NB4 (cell line): ENCODE measurements at regions not wholly inside any gene's neighbourhood (a gene's known extent, or its start where the extent isn't known, plus 50 kb on each side); places are given as distances from the start of the nearest gene placed in this dataset.

Experiments used
- CTCF ChIP-seq: IDR thresholded peaks from one replicate; pipeline ENCODE4 v1.5.1; 2012; ENCODE audit warnings: low read depth, low read length
- MAX ChIP-seq: IDR thresholded peaks from 2 replicates; pipeline ENCODE4 v1.6.1; 2011; ENCODE audit warnings: low read depth, low read length
- POLR2A ChIP-seq: IDR thresholded peaks from 2 replicates; pipeline ENCODE4 v1.6.1; 2011; ENCODE audit warnings: mild to moderate bottlenecking; ENCODE audit not compliant: insufficient read length; ENCODE audit errors: extremely low read depth

GRCh38 chr20:62584671-62585460 is 57.4 kb upstream of the SLCO4A1 start:
- TF ChIP-seq CTCF (no peak), MAX (no peak), POLR2A (no peak)
